Astrocyte (in vitro differentiated cells and primary cell): ENCODE measurements at regions not wholly inside any gene's neighbourhood (a gene's known extent, or its start where the extent isn't known, plus 50 kb on each side); places are given as distances from the start of the nearest gene placed in this dataset.

Source experiments
- DNase-seq: peaks from one replicate; pipeline ENCODE4 v3.0.0-alpha.2; 2010; ENCODE audit warnings: low read depth
- FAIRE-seq: peaks from 2 replicates; lab custom pipeline; 2011; peaks lifted over from hg19 to GRCh38; lab: Jason Lieb, UNC
- H2AFZ ChIP-seq: 2 replicates; pipeline ENCODE4 v1.6.0; 2012; ENCODE audit warnings: low read depth, low read length, inconsistent platforms
- H3K27ac ChIP-seq: 2 replicates; pipeline ENCODE4 v1.5.1; 2011; ENCODE audit warnings: low read depth, low read length, inconsistent platforms
- H3K27me3 ChIP-seq: 2 replicates; pipeline ENCODE4 v1.6.0; 2011; ENCODE audit warnings: low read length, inconsistent platforms; ENCODE audit not compliant: insufficient read depth
- H3K36me3 ChIP-seq: 2 replicates; pipeline ENCODE4 v1.5.1; 2011; ENCODE audit warnings: low read length, inconsistent platforms; ENCODE audit not compliant: insufficient read depth
- H3K4me1 ChIP-seq: 2 replicates; pipeline ENCODE4 v1.5.1; 2011; ENCODE audit warnings: low read length, inconsistent platforms; ENCODE audit not compliant: insufficient read depth
- H3K4me2 ChIP-seq: 2 replicates; pipeline ENCODE4 v1.6.0; 2012; ENCODE audit warnings: low read length, inconsistent platforms
- H3K4me3 ChIP-seq: 2 replicates; pipeline ENCODE4 v1.5.1; 2011; ENCODE audit warnings: low read depth, mild to moderate bottlenecking, low read length, inconsistent platforms; ENCODE audit not compliant: insufficient read depth
- H3K79me2 ChIP-seq: 2 replicates; pipeline ENCODE4 v1.6.0; 2012; ENCODE audit warnings: mild to moderate bottlenecking, low read length, inconsistent platforms; ENCODE audit not compliant: insufficient read depth
- H3K9ac ChIP-seq: 2 replicates; pipeline ENCODE4 v1.6.0; 2012; ENCODE audit warnings: mild to moderate bottlenecking, low read length, inconsistent platforms
- H3K9me3 ChIP-seq: 2 replicates; pipeline ENCODE4 v1.5.1; 2012; ENCODE audit warnings: low read depth, mild to moderate bottlenecking, low read length, inconsistent platforms; ENCODE audit not compliant: insufficient read depth
- H4K20me1 ChIP-seq: 2 replicates; pipeline ENCODE4 v1.6.0; 2012; ENCODE audit warnings: low read length, inconsistent platforms; ENCODE audit not compliant: insufficient read depth
- H3K27ac Mint-ChIP-seq: one replicate; pipeline ENCODE4 v1.8.0; 2021; ENCODE audit warnings: mild to moderate bottlenecking, mixed read lengths; ENCODE audit not compliant: unreplicated experiment
- H3K27me3 Mint-ChIP-seq: one replicate; pipeline ENCODE4 v1.8.0; 2021; ENCODE audit warnings: low read depth, mixed read lengths; ENCODE audit not compliant: unreplicated experiment
- H3K36me3 Mint-ChIP-seq: one replicate; pipeline ENCODE4 v1.8.0; 2021; ENCODE audit warnings: low read depth, mixed read lengths; ENCODE audit not compliant: unreplicated experiment
- H3K4me1 Mint-ChIP-seq: one replicate; pipeline ENCODE4 v1.8.0; 2021; ENCODE audit warnings: low read depth, mixed read lengths; ENCODE audit not compliant: unreplicated experiment
- H3K4me3 Mint-ChIP-seq: one replicate; pipeline ENCODE4 v1.8.0; 2021; ENCODE audit warnings: mild to moderate bottlenecking, moderate library complexity, mixed read lengths; ENCODE audit not compliant: unreplicated experiment
- H3K9me3 Mint-ChIP-seq: one replicate; pipeline ENCODE4 v1.8.0; 2021; ENCODE audit warnings: mild to moderate bottlenecking, mixed read lengths; ENCODE audit not compliant: unreplicated experiment
- CTCF ChIP-seq: IDR thresholded peaks from 2 replicates; pipeline ENCODE4 v1.5.1; 2011; ENCODE audit warnings: low read depth, mild to moderate bottlenecking, inconsistent platforms, low read length, moderate library complexity; ENCODE audit not compliant: insufficient read depth
- EZH2 ChIP-seq: IDR thresholded peaks from 2 replicates; pipeline ENCODE4 v1.6.1; 2012; ENCODE audit warnings: mild to moderate bottlenecking, low read length, inconsistent platforms; ENCODE audit not compliant: insufficient read depth

GRCh38 chr4:138555584-138555983 is 313.4 kb upstream of the SLC7A11 start:
- H2AFZ ChIP-seq, result no peak overlapping the region
- H3K9me3 ChIP-seq, result no peaks in the 10 kb centered on the region
- FAIRE-seq (no peak), DNase-seq (no peak)
- H3K4me3 ChIP-seq, result no peak overlapping the region
- no peak overlapping the region for H3K4me2 ChIP-seq
- H3K27ac Mint-ChIP-seq, result no peak overlapping the region
- H3K79me2 ChIP-seq, result no peaks in the 10 kb centered on the region
- no peak overlapping the region for H3K4me3 Mint-ChIP-seq
- peak; percentile 5 for TF ChIP-seq CTCF
- TF ChIP-seq EZH2, result no peak
- H3K27me3 Mint-ChIP-seq, result no peaks in the 10 kb centered on the region
- no peaks in the 10 kb centered on the region for H3K4me1 Mint-ChIP-seq
- no peaks in the 10 kb centered on the region for H3K36me3 ChIP-seq
- H3K4me1 ChIP-seq, result no peaks in the 10 kb centered on the region
- H3K9ac ChIP-seq, result no peak overlapping the region
- H3K36me3 Mint-ChIP-seq, result no peaks in the 10 kb centered on the region
- H3K27me3 ChIP-seq, result no peaks in the 10 kb centered on the region
- H3K9me3 Mint-ChIP-seq, result peaks cover 6% of the 10 kb centered on the region
- no peak overlapping the region for H3K27ac ChIP-seq
- H4K20me1 ChIP-seq, result no peaks in the 10 kb centered on the region

- no peaks in the 10 kb centered on the region for H3K79me2 ChIP-seq
- no peaks in the 10 kb centered on the region for H3K36me3 ChIP-seq
- H3K27me3 ChIP-seq, result no peaks in the 10 kb centered on the region
- peaks cover 6% of the 10 kb centered on the region for H3K9me3 Mint-ChIP-seq
- no peak for TF ChIP-seq CTCF
- H3K9ac ChIP-seq, result no peak overlapping the region
- no peak for DNase-seq
- no peaks in the 10 kb centered on the region for H3K9me3 ChIP-seq
- no peak overlapping the region for H2AFZ ChIP-seq
- no peak for FAIRE-seq
- H3K4me3 ChIP-seq, result no peak overlapping the region
- no peaks in the 10 kb centered on the region for H3K36me3 Mint-ChIP-seq
- no peak overlapping the region for H3K27ac Mint-ChIP-seq
- no peaks in the 10 kb centered on the region for H4K20me1 ChIP-seq
- no peaks in the 10 kb centered on the region for H3K27me3 Mint-ChIP-seq
- no peak overlapping the region for H3K27ac ChIP-seq
- no peaks in the 10 kb centered on the region for H3K4me1 Mint-ChIP-seq
- H3K4me2 ChIP-seq, result no peak overlapping the region
- H3K4me1 ChIP-seq, result no peaks in the 10 kb centered on the region
- H3K4me3 Mint-ChIP-seq, result no peak overlapping the region
These were observed 313.0 kb upstream of the SLC7A11 start for GRCh38 chr4:138555108-138555507.

- DNase-seq, result no peak
- H3K4me3 Mint-ChIP-seq, result no peak overlapping the region
- H3K4me1 ChIP-seq, result no peaks in the 10 kb centered on the region
These were observed 311.1 kb upstream of the SLC7A11 start for GRCh38 chr4:138553001-138553845.

More at GRCh38 chr4:138553001-138553845, 311.1 kb upstream of the SLC7A11 start:
- Histone ChIP-seq H3K4me2 (no peak overlapping the region), H4K20me1 (no peaks in the 10 kb centered on the region), H3K9ac (no peak overlapping the region), H3K9me3 (no peaks in the 10 kb centered on the region), H3K36me3 (no peaks in the 10 kb centered on the region), H3K27ac (no peak overlapping the region), H3K27me3 (no peaks in the 10 kb centered on the region), H3K4me3 (no peak overlapping the region), H3K79me2 (no peaks in the 10 kb centered on the region), H2AFZ (no peak overlapping the region)
- H3K36me3 Mint-ChIP-seq, result no peaks in the 10 kb centered on the region
- TF ChIP-seq EZH2 (no peak), CTCF (no peak)
- peaks cover 6% of the 10 kb centered on the region for H3K9me3 Mint-ChIP-seq
- H3K27me3 Mint-ChIP-seq, result no peaks in the 10 kb centered on the region
- H3K4me1 Mint-ChIP-seq, result no peaks in the 10 kb centered on the region
- no peak for FAIRE-seq
- no peak overlapping the region for H3K27ac Mint-ChIP-seq
